ENCODE measurements at regions not wholly inside any gene's neighbourhood (a gene's known extent, or its start where the extent isn't known, plus 50 kb on each side); places are given as distances from the start of the nearest gene placed in this dataset.

DNA sequence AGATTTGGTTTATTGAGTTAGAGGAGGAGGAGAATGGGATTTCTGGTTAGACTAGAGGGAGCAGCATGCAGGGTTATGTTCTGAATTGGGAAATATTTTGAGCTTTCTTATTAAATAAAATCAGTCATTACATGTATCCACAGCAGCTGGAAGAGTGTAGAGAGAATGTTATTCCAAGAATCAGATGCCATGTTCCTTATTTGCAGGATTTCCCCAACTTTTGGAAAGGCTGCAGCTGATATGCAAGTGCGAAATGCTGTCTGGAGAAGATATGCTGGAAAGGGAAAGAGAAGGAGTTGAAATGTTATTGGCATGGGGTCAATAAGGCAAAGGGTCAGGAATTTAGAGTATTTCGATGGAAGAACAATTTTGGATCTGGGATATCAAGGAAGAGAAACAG, 255.8 kb downstream of the MTX2 start:
- no peak overlapping the region for H3K4me3 Mint-ChIP-seq (ENCODE audit: unreplicated experiment)
- TF ChIP-seq, protein P1, sequence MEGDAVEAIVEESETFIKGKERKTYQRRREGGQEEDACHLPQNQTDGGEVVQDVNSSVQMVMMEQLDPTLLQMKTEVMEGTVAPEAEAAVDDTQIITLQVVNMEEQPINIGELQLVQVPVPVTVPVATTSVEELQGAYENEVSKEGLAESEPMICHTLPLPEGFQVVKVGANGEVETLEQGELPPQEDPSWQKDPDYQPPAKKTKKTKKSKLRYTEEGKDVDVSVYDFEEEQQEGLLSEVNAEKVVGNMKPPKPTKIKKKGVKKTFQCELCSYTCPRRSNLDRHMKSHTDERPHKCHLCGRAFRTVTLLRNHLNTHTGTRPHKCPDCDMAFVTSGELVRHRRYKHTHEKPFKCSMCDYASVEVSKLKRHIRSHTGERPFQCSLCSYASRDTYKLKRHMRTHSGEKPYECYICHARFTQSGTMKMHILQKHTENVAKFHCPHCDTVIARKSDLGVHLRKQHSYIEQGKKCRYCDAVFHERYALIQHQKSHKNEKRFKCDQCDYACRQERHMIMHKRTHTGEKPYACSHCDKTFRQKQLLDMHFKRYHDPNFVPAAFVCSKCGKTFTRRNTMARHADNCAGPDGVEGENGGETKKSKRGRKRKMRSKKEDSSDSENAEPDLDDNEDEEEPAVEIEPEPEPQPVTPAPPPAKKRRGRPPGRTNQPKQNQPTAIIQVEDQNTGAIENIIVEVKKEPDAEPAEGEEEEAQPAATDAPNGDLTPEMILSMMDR (IDR thresholded peaks at IDR 0.05; ENCODE audit: partially characterized antibody, unreplicated experiment) = no peak
- H3K27ac Mint-ChIP-seq (ENCODE audit: unreplicated experiment) = no peak overlapping the region
- H3K27me3 Mint-ChIP-seq (ENCODE audit: unreplicated experiment) = no peaks in the 10 kb centered on the region
- no peak for DNase-seq
- H3K4me1 Mint-ChIP-seq (ENCODE audit: low read depth, unreplicated experiment) = no peaks in the 10 kb centered on the region
- no peaks in the 10 kb centered on the region for H3K36me3 Mint-ChIP-seq (ENCODE audit: unreplicated experiment)
- no peaks in the 10 kb centered on the region for H3K9me3 Mint-ChIP-seq (ENCODE audit: unreplicated experiment)

DNA sequence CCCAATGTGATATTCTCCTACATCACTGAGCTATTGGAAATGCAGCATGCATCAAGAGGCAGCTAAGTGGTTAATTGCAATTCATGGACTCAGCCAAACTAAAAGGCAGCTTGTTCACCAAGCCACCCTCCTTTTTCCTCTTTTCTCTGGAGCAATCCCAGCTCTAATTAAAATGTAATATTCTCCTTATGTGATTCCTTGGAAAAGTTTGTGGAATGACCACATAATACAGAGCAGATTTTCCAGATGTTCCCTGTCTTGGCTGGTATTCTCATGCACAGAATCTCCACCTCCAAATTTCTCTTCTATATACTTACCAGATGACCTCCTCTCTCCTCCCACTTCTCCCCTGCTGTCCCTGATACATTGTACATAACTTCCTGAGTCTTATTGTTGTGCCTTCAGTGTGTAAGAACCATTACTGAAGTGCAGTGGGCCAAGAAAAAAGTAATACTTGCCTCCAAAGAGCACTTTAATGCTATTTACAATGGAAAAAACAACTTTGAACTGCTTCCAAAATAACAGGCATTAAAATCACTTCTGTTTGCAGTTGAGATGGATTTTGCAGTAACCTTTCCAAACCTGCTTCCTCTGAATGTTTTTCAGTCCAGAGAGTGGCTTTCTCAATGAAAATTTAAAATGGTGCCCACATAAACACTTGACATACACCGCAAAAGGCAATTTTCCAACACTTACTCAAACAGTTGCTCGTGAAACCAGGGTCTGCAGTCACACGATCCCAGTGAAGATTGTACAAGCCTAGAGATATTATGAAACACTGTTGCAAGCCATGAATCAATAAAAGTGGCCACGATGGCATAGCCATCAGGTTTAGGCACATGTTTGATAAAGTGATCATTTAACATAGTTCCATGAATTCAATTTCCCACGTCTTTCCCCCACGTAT, 258.0 kb downstream of the MTX2 start:
- Mint-ChIP-seq H3K27ac (ENCODE audit: unreplicated experiment) (no peak overlapping the region), H3K9me3 (ENCODE audit: unreplicated experiment) (no peaks in the 10 kb centered on the region), H3K36me3 (ENCODE audit: unreplicated experiment) (no peaks in the 10 kb centered on the region), H3K27me3 (ENCODE audit: unreplicated experiment) (no peaks in the 10 kb centered on the region), H3K4me3 (ENCODE audit: unreplicated experiment) (no peak overlapping the region), H3K4me1 (ENCODE audit: low read depth, unreplicated experiment) (no peaks in the 10 kb centered on the region)
- DNase-seq = no peak
- TF ChIP-seq, protein P1 (IDR thresholded peaks at IDR 0.05; ENCODE audit: partially characterized antibody, unreplicated experiment) = no peak

DNA sequence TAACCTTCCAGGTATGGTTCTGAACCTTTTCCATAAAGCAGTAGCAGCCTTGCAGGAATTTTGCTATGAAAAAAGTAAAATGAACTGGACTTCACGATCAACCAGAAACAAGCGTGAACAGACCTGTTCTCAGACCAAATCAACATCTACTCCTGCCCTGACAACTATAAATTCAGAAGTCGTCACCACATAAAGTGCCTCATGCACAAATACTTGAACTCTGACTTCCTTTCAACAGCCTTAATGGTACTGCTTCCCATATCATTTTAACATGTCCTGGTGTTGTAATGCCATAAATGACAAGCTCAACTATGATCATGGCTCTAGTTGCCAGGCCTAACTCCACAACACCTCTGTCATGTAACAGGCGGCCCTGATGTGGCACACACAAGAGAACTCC, 262.4 kb downstream of the MTX2 start:
- H3K9me3 Mint-ChIP-seq (ENCODE audit: unreplicated experiment) = no peaks in the 10 kb centered on the region
- TF ChIP-seq, protein P1 (IDR thresholded peaks at IDR 0.05; ENCODE audit: partially characterized antibody, unreplicated experiment) = no peak

DNA sequence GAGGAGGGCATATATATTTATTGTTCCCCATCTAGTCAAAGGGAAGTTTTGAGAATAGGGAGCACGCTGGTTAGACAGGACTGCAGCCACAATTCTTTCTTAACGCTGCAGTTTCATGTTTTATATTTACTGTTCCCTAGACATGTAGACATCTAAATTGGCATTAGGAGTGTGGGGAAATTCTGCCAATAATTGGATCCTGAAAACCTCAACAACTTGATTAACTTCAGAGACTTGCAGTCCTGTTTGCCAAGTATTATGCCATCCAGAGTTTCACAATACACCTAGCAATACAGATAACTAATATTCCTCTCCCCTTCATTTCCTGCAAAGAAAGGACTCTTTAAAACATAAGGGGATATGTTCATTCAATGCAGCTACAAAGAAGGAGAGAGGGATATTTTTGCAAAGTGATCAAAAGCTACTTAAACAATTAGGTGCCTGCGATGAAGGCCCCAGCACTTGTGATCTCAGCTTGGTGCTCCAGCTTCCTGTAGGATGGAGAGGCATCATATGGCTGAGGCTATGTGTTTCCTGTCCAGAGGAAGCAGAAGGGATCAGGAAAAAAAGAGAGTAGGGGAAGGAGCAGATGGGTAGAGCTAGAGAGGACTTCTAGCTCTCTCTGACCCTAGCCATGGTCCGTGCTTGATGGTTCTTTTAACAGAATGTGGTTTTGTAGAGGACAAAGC, 264.4 kb downstream of the MTX2 start:
- Mint-ChIP-seq H3K27me3 (ENCODE audit: unreplicated experiment) (no peaks in the 10 kb centered on the region), H3K36me3 (ENCODE audit: unreplicated experiment) (no peaks in the 10 kb centered on the region), H3K9me3 (ENCODE audit: unreplicated experiment) (no peaks in the 10 kb centered on the region), H3K27ac (ENCODE audit: unreplicated experiment) (no peak overlapping the region), H3K4me3 (ENCODE audit: unreplicated experiment) (no peak overlapping the region), H3K4me1 (ENCODE audit: low read depth, unreplicated experiment) (no peaks in the 10 kb centered on the region)
- TF ChIP-seq, protein P1 (IDR thresholded peaks at IDR 0.05; ENCODE audit: partially characterized antibody, unreplicated experiment) = no peak
- DNase-seq = no peak

More for the DNA sequence above, 262.4 kb downstream of the MTX2 start:
- H3K4me1 Mint-ChIP-seq (ENCODE audit: low read depth, unreplicated experiment) = no peaks in the 10 kb centered on the region
- DNase-seq = no peak
- no peaks in the 10 kb centered on the region for H3K27me3 Mint-ChIP-seq (ENCODE audit: unreplicated experiment)
- no peaks in the 10 kb centered on the region for H3K36me3 Mint-ChIP-seq (ENCODE audit: unreplicated experiment)
- no peak overlapping the region for H3K27ac Mint-ChIP-seq (ENCODE audit: unreplicated experiment)
- H3K4me3 Mint-ChIP-seq (ENCODE audit: unreplicated experiment) = no peak overlapping the region
